HG02571 (cell line): ENCODE measurements at regions not wholly inside any gene's neighbourhood (a gene's known extent, or its start where the extent isn't known, plus 50 kb on each side); places are given as distances from the start of the nearest gene placed in this dataset.

Experiments
- ATAC-seq: cut with Tn5 transposase; IDR thresholded peaks from one replicate; pipeline ENCODE4 v1.9.1; 2021; ENCODE audit warnings: mild to moderate bottlenecking, moderate library complexity; ENCODE audit not compliant: unreplicated experiment

DNA sequence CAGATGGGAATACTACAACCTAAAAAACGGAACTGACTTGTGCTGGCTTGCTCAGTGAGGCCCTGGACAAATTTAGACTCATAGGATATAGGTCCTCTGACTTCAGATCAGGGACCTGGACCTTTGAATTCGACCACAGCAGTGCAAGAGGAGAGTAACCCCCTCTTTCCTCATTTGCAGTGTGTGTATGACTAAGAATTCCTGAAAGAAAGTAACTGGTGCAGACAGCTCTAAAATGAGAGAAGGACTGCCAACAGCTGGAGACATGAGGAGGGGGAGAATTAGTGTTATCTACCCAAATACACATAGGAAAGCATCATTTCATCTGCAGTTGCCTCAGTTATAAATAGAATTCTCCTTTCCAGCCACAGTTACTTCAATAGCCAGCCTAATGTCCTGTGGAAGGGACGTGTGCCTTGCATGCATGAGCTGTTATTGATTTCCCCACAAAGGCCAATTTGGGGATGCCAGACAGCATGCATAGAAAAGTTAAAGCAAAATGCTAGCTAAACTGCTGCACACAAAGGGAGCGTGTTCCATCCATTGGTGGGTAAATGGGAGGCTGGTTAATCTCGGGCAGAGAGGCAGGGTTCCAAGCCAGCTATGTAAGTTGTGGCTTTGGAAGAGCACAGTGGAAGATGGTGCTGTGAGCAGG, 442.7 kb downstream of the CDK5RAP2 start:
- ATAC-seq, result no peak

DNA sequence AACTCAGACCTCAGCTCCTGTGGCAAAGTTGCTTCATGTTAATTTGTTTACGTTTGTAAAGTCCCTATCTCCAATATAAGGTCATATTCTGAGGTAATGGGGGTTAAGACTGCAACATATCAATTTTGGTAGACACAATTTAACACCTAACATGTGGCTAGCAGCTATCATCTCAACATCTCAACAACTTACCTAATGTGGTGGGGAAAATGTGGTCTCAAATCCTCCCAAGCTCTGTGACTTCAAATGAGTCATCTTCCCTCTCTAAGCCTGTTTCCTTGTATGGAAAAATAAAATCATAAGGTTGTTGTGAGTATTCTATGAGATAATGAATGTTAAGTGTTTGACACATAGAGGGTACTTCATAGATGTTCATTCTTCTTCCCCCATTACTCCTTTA, 443.3 kb downstream of the CDK5RAP2 start:
- no peak for ATAC-seq

DNA sequence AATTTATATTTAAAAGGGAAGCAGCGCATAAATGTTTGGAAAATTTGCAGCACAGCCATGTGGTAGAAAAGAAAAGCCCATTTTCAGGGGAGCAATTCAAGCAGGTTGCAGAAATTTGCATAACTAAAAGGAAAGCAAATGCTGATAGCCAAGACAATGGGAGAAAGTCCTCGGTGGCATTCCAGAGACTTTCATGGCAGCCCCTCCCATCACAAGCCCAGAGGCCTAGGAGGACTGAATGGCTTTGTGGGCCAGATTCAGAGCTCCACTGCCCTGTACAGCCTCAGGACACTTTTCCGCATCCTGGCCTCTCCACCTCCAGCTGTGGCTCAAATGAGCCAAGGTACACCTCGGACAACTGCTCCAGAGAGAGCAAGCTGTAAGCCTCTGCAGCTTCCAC, 462.9 kb downstream of the CDK5RAP2 start:
- ATAC-seq, result no peak

DNA sequence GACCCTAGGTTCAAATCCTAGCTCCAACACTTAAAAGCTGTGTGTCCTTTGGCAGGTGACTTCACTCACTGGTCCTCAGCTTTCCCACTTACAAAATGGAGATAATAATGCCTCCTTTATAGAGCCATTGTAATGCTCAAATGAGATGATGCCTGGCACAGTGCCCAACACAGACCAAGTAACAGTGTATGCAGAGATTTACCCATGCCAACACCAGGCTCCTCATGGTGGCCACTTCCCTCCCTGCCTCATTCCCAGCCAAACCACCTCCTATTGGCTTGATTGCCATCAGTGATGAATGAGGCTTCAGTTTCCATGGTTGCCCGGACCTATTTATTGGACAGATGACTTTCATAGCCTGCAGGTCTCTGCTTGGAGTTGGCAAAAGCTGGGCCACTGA, 469.4 kb downstream of the CDK5RAP2 start:
- ATAC-seq, result no peak

DNA sequence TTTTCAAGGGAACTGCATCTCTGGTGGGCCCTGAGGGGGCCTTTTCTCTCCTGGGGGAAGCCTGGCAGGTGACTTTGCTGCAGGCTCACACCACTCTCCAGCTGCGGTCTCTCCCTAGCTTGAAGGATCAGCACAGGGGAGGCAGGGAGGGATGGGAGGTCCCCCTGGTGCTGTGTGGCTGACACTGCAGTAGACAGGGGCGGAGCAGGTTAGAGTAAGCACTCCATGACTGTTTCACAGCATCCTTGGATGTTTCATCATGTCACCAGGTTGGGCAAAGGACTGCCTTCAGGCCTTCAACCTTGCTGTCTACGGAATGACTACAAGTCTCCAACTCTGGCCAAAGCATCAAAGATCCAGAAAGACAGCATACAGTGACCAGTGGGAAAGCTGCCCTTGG, 470.7 kb downstream of the CDK5RAP2 start:
- no peak for ATAC-seq

DNA sequence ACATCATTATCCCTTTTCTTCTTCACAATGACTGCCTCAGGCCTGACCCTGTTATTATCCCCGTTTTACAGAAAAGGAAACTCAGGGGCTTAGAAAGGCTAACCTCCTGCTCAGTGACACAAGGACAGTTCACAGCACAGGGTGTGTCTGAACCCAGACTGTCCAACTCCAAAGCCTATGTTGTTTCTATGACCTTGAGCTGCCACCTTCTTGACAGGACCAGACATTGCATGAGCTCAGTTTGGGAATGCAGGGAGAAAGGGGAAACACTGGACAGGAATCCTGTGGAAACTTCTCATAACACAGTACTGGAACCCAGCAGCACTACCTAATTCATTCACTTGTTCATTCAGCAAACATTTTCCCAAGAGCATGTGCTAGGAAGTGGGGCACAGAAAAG, 472.8 kb downstream of the CDK5RAP2 start:
- no peak for ATAC-seq

DNA sequence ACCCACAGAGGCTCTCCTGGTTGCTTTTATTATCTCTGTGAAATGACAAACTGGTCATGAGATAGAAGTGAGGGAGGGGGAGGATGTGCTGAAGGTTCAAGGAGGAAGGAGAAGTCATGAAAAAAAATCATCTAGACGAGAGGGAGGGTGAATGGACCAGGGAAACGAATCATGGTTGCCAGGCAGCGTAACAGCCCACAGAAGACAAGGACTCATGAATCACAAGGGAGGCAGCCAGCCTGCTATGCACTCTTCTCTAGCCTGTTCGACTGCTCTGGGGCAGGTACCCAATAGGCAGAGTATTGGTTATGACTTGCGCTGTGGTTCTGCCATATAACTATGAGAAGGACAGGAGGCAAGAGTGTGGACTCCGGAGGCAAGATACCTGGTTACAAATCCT, 475.2 kb downstream of the CDK5RAP2 start:
- ATAC-seq, result no peak

DNA sequence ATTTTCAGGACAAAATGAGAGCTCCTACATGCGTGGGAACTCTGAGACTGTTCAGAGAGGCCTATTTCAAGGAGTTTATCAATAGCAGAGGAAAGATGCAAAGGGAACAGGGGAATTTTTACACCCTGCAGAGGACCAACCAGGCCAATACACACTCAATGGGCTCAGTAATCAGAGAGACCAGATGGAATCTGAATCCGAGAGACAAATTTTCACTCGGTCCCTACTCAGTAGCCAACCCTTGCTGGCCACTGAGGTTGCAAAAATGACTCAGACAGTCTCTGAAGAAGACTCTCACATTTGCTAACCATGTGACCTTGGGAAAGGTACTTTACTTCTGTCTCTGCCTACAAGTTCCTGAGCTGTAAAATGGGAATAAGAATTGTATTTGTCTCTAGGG, 479.4 kb downstream of the CDK5RAP2 start:
- no peak for ATAC-seq

DNA sequence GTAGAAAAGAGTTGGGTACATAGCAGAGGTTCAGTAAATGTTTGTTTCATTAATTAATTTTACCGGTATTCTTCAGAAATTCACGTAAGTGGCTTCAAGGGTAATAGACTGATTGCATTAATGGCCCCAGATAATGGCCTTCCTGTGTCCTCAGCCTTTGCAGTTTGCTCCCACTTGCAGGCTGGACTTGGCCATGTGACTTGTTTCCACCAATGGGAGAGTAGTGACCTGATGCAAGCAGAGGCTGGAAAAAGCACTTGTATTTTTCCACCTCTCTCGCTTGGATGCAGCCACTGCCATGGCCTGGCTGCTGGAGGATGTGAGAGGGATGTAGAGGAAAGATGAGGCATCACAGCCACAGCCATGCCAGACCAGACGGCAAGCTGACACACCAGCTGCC, 480.9 kb downstream of the CDK5RAP2 start:
- no peak for ATAC-seq

DNA sequence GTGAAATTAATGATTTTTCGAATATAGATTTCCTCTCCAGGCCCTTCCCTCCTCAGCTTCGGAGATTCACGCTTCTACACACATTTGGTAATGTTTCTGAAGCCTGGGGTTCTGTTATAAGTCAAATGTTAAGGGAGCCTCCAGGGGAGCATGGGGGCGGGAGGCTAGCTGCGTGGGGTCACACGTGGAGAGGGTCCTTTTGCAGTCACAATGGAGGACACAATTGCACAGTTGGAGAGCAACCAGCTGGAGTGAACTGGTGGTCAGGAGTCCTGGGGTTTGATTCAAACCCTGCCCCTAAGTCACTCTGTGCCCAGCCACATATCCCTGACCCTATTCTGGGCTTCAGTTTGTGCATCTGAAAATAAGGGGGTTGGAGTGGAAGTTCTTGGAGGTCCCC, 481.4 kb downstream of the CDK5RAP2 start:
- ATAC-seq, result no peak

DNA sequence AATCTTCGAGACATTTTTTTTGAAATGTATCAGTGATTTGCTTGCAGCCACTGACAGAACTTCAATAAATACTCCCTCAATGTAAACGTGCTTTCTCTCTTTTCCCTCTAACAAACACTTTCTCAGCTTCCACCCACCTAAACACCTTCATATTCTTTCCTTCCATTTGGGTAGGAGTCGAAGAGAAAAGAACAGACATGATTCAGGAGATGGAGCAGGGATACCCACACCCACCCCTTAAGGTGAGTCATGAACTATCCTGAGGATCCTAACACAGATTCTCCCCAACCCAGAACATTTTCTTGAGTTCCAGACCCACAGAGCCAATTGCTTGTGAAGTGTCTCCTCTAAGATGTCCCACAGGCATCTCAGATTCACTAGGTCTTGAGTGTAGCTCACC, 488.8 kb downstream of the CDK5RAP2 start:
- no peak for ATAC-seq

DNA sequence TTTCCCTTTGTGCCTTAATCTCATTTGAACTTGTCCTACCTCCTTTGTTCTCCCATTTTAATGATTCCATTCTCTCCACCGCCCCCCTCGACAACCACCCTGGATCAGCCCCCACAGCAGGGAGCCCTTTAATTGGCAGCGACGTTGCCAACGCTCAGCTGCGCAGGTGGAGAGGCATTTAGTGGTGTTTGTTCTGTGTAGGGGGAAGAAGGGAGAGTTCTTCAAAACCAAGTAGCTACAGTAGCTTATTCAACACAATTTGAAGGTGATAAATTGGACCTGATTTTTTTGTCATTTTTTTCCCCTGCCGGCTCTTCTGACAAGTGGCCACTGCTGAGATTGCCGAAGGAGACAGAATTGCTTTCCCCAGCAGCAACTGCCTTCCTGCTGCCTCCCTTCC, 499.1 kb downstream of the CDK5RAP2 start:
- no peak for ATAC-seq

DNA sequence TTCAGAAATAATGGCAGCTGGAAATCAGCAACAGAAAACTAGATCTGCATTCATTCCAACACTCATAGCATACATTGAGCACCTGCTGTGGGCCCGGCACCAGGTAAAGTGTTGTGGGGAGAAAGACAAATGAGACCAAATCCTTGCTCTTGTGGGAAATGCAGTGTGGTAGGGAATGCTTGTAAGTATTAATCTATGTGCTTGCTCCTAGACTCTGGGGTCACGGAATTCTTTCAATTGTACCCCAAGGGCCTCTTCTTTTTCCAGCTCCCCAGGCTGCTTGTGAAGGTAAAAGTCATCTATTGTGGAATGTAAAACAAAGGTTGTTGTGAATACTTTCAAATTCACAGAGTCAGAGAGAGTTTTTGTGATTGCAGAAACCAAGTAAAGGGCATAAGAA, 501.9 kb downstream of the CDK5RAP2 start:
- ATAC-seq, result no peak

DNA sequence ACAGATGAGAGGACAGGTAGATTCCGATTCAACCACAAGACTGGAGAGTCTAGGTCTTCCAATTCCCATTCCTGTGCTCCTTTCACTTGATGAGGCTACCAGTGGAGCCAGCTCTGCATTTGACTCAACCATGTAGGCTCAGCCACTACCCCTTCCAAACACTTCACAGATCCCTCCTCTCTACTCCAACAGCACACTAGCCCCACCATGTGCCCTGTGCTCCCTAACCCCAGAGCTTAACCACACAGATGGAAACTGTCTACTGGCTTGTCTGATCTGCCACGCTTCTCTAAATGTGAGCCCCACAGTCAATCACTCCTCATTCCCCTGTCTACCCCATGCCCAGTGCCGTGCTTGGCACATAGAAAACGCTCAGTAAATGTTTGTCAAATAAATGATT, 508.2 kb downstream of the CDK5RAP2 start:
- ATAC-seq, result no peak

DNA sequence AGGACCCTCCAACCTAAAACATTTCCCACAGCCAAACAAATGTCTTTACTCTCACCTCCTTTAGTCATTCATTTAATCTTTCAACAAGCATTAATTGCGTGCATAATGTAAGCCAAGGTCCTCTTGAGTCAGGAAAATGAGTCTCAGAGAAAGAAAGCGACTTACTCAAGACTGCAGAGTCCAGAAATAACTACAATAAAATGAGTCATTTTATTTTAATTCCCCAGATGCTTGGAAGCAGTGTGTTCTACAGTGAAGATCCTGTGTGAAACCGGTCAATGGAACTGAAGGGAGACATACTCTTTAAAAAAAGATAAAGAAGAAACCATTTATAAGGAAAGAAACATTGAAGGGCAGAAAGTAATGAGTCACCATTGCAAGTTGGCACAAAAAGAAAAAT, 513.7 kb downstream of the CDK5RAP2 start:
- no peak for ATAC-seq

DNA sequence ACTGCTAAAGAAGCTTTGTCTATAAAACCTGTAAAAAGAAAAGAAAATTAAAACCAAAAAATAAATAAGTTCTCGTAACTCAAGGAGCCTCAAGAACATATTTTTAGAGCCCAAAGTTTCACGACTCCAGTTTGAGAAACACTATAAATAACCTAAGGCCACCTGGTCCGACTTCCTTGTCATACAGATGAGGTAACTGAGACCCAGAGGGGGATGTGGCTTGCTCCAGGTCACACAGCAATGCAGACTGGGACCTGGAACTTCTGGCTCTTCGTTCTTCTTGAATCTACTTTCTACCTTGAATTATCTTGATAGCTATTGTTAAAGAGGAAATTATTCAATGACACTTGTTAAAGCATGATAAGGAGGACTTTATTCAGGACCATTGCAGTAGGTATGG, 514.8 kb downstream of the CDK5RAP2 start:
- ATAC-seq, result no peak

DNA sequence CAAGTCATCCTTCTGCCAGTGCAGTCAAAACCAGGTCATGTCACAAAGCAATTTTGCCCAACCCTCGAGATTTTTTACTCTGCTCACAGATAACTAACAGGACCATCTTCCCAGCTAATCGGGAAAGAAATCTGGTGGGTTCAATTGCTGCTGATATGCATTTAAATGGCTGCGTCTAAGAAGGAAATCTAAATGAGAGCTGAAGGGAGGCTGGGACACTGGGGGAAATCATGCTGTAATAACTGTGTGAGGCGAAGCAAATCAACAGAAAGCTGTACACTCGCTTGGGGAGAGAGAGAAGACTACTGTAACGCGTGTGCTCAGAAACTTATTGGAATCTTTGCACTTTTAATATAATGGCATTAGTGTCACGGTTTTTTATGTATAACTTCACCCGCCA, 535.0 kb downstream of the CDK5RAP2 start:
- ATAC-seq, result no peak

DNA sequence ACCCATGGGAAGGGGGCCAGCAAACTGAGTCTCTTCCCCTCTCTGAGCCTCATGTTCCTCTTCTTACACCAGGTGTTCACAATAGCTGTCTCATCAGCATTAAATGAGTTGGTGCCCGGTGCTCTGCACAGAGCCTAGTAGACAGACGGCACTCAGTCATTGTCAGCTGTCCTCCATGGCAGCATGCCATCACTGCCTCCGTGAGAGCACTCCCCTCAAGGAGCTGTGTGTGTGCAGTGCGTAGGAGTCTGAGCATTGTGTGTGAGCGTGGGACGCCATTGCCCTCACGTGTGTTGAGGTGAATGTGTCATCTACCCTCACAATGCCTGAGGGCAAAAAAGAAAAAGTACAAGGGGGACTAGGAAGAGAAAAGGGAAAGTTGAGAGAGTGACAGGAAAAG, 536.5 kb downstream of the CDK5RAP2 start:
- no peak for ATAC-seq

DNA sequence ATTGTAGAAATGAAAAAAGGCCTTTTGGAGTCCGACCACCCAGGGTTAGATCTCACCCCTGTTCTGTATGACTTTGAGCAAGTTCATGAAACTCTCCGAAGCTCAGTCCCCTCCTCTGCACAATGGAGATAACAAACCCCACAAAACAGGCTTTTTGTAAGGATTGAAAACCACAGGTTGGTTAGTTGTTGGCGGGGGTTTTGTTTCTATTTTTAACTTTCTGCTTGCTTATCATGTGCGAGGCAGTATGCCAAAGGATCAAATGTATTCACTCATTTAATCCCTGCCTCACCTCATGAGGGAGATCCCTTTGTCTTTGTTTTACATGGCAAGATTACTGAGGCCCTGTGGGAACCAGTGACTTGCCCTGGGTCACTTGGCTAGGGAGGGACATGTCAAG, 539.1 kb downstream of the CDK5RAP2 start:
- no peak for ATAC-seq

DNA sequence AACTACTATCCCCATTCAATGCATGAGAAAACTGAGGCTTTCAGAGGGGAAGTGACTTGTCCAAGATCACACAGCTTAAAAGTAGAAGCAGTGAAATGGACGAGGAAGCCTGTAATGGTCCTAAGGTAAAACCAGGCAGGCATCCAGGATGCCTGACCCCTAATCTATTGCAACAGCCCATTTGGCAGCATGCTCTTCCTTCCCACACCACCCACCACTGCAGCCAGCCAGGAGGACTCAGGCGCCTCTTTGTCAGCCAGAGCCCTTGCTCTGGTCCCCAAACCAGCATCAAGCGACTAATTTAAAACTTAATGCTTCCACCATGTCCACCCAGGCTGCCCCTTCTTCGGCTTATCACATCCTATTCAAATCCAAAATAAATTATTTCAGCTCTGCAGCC, 541.6 kb downstream of the CDK5RAP2 start:
- no peak for ATAC-seq

DNA sequence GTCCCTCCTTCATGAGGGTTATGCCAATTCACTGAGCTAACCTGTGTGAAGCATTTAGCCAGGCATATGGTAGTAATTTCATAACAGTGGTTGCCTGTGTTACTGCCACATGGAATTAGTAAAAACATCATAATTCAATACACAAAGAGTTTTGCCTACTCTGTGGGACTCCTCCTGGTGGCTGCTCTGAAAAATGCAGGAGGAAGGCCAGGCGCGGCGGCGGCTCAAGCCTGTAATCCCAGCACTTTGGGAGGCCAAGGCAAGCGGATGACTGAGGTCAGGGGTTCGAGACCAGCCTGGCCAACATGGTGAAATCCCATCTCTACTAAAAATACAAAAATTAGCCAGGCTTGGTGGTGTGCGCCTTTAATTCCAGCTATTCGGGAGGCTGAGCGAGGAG, 547.3 kb downstream of the CDK5RAP2 start:
- no peak for ATAC-seq

DNA sequence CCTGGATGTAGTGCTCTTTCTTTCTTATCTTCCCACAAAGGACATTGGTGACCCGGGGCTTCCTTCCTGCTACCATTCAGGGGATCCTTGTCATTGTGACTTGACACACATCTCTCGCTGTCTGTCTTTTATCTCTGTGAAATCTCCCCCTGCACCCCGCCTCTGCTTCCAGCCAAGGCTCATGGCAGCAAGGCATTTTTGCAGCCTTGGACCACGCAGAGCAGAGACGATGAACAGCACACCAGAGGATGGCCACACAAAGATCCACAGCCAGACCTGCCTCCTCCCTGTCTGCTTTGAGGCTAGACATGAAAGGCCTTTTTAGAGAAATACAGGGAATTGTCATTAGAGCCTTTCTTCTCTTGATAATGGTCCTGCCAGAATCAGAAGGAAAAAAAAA, 549.1 kb downstream of the CDK5RAP2 start:
- ATAC-seq, result no peak

DNA sequence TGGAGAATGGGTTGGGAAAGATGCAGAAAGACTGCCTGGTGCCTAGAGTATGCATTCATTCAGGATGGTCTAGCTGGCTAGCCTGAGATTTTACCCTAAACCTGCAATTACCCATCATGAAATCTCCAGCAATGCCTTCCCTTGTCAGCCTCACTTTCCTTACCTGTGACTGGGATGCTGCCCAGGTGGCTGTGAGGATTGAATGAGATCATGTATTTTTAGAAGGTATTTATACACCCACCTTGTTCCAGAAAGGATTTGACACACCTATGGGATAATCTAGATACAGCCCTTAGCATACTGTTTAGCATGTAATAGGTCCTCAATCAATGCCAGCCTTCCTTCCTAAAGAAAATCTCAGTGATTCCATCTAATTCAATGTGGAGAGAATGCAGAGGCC, 561.4 kb downstream of the CDK5RAP2 start:
- ATAC-seq, result no peak

DNA sequence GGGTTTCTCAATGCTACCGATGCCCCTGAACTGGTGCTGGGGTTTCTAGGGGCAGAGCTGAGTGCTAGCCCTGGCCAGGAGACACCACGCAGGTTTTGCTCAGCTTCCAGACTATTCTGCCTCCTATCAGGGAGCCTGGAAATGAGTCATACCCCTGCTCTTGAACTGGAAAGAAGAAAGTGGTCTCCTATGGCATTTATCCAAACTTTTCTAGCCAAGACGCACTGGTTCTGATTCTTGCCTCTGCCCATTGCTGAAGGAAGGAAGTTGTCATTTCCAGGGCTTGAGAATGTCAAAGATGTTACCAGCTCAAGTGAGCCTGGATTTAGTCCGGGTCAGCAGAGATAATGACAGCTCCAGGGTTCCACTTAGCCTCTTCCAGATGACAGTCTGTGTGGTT, 561.9 kb downstream of the CDK5RAP2 start:
- ATAC-seq, result no peak
